ENCODE measurements at regions not wholly inside any gene's neighbourhood (a gene's known extent, or its start where the extent isn't known, plus 50 kb on each side); places are given as distances from the start of the nearest gene placed in this dataset.

GRCh38 chr20:6480328-6481200, 286.9 kb upstream of the BMP2 start:
- no peak for TF ChIP-seq TAF1 (IDR thresholded peaks at IDR 0.05; ENCODE audit: borderline replicate concordance, insufficient read depth, low read length)

- TF ChIP-seq SIN3A (IDR thresholded peaks at IDR 0.05; ENCODE audit: borderline replicate concordance, insufficient read depth, low read length) (no peak), FOXP2 (optimal IDR thresholded peaks at IDR 0.05; ENCODE audit: borderline replicate concordance, extremely low read depth, extremely low read length, insufficient read depth) (no peak), REST (IDR thresholded peaks at IDR 0.05; ENCODE audit: insufficient read depth in 1 of 2, low read depth in 2 of 2, low read length in 2 of 2) (no peak), POLR2AphosphoS5 (IDR thresholded peaks at IDR 0.05; ENCODE audit: low read depth, low read length) (no peak), TAF1 (IDR thresholded peaks at IDR 0.05; ENCODE audit: borderline replicate concordance, insufficient read depth, low read length) (no peak)
These were observed 294.3 kb upstream of the BMP2 start for GRCh38 chr20:6473197-6473596.

- TF ChIP-seq TAF1 (IDR thresholded peaks at IDR 0.05; ENCODE audit: borderline replicate concordance, insufficient read depth, low read length) = no peak
- TF ChIP-seq SIN3A (IDR thresholded peaks at IDR 0.05; ENCODE audit: borderline replicate concordance, insufficient read depth, low read length) = no peak
- no peak for TF ChIP-seq POLR2AphosphoS5 (IDR thresholded peaks at IDR 0.05; ENCODE audit: low read depth, low read length)
- no peak for TF ChIP-seq FOXP2 (optimal IDR thresholded peaks at IDR 0.05; ENCODE audit: borderline replicate concordance, extremely low read depth, extremely low read length, insufficient read depth)
- TF ChIP-seq REST (IDR thresholded peaks at IDR 0.05; ENCODE audit: insufficient read depth in 1 of 2, low read depth in 2 of 2, low read length in 2 of 2) = no peak
These were observed 295.6 kb upstream of the BMP2 start for GRCh38 chr20:6471871-6472270.

GRCh38 chr20:6471110-6471647, 296.3 kb upstream of the BMP2 start:
- no peak for TF ChIP-seq SIN3A (IDR thresholded peaks at IDR 0.05; ENCODE audit: borderline replicate concordance, insufficient read depth, low read length)
- TF ChIP-seq FOXP2 (optimal IDR thresholded peaks at IDR 0.05; ENCODE audit: borderline replicate concordance, extremely low read depth, extremely low read length, insufficient read depth) = no peak
- no peak for TF ChIP-seq TAF1 (IDR thresholded peaks at IDR 0.05; ENCODE audit: borderline replicate concordance, insufficient read depth, low read length)
- TF ChIP-seq POLR2AphosphoS5 (IDR thresholded peaks at IDR 0.05; ENCODE audit: low read depth, low read length) = no peak
- no peak for TF ChIP-seq REST (IDR thresholded peaks at IDR 0.05; ENCODE audit: insufficient read depth in 1 of 2, low read depth in 2 of 2, low read length in 2 of 2)

GRCh38 chr20:6469695-6470094, 297.8 kb upstream of the BMP2 start:
- TF ChIP-seq FOXP2 (optimal IDR thresholded peaks at IDR 0.05; ENCODE audit: borderline replicate concordance, extremely low read depth, extremely low read length, insufficient read depth) (no peak), POLR2AphosphoS5 (IDR thresholded peaks at IDR 0.05; ENCODE audit: low read depth, low read length) (no peak), REST (IDR thresholded peaks at IDR 0.05; ENCODE audit: insufficient read depth in 1 of 2, low read depth in 2 of 2, low read length in 2 of 2) (no peak), SIN3A (IDR thresholded peaks at IDR 0.05; ENCODE audit: borderline replicate concordance, insufficient read depth, low read length) (no peak), TAF1 (IDR thresholded peaks at IDR 0.05; ENCODE audit: borderline replicate concordance, insufficient read depth, low read length) (no peak)

All from PFSK-1 (cell line).